HepG2 (cell line): ENCODE measurements at regions not wholly inside any gene's neighbourhood (a gene's known extent, or its start where the extent isn't known, plus 50 kb on each side); places are given as distances from the start of the nearest gene placed in this dataset.

Source experiments
- BRCA1 ChIP-seq: sonication (generic); formaldehyde crosslinking; IDR thresholded peaks from 2 replicates; pipeline ENCODE4 v1.4.0; 2020; ENCODE audit warnings: missing genetic modification reagents
- KDM6A ChIP-seq: IDR thresholded peaks from 2 replicates; pipeline ENCODE4 v1.6.1; 2016; ENCODE audit warnings: low read depth
- MEIS2 ChIP-seq: sonication (generic); formaldehyde crosslinking; IDR thresholded peaks from 2 replicates; pipeline ENCODE4 v1.9.0; 2021; ENCODE audit warnings: mild to moderate bottlenecking, missing genetic modification reagents
- NFYB ChIP-seq: sonication (generic); formaldehyde crosslinking; IDR thresholded peaks from 2 replicates; pipeline ENCODE4 v1.4.0; 2020; ENCODE audit warnings: missing genetic modification reagents
- PTBP1 ChIP-seq: fragments of 200-400 bp; formaldehyde crosslinking; IDR thresholded peaks from 2 replicates; pipeline ENCODE4 v1.6.1; 2018; ENCODE audit warnings: low read length, low read depth; ENCODE audit not compliant: poor library complexity, severe bottlenecking
- SYNCRIP ChIP-seq: fragments of 200-400 bp; formaldehyde crosslinking; IDR thresholded peaks from 2 replicates; pipeline ENCODE4 v1.6.1; 2018; ENCODE audit warnings: mild to moderate bottlenecking, low read depth, low read length; ENCODE audit not compliant: insufficient read depth
- THYN1 ChIP-seq: sonication (generic); formaldehyde crosslinking; IDR thresholded peaks from 2 replicates; pipeline ENCODE4 v1.8.1; 2023; ENCODE audit warnings: low read depth, mild to moderate bottlenecking, moderate library complexity, missing genetic modification reagents, borderline replicate concordance
- ZFP82 ChIP-seq: sonication (generic); formaldehyde crosslinking; IDR thresholded peaks from 2 replicates; pipeline ENCODE4 v1.5.1; 2020; ENCODE audit warnings: mild to moderate bottlenecking, missing genetic modification reagents, borderline replicate concordance
- TF ChIP-seq, protein P1 (sequence below), 2 experiments: sonication (generic) in 1 of 2; formaldehyde crosslinking in 1 of 2; IDR thresholded peaks; 2 replicates each; pipeline versions ENCODE4 v1.6.1 to v1.9.0; 2014 to 2022; ENCODE audit warnings: antibody characterized with exemption in 1 of 2, borderline replicate concordance in 1 of 2, inconsistent platforms in 1 of 2, low read depth in 1 of 2, missing genetic modification reagents in 1 of 2
- TF ChIP-seq, protein P2 (sequence below): sonication (generic); formaldehyde crosslinking; IDR thresholded peaks from 2 replicates; pipeline ENCODE4 v1.5.0; 2020; ENCODE audit warnings: missing genetic modification reagents
- TF ChIP-seq, protein P3 (sequence below): sonication (generic); formaldehyde crosslinking; IDR thresholded peaks from 2 replicates; pipeline ENCODE4 v1.4.0; 2020; ENCODE audit warnings: missing genetic modification reagents
- TF ChIP-seq, protein P4 (sequence below): sonication (generic); formaldehyde crosslinking; IDR thresholded peaks from 2 replicates; pipeline ENCODE4 v1.5.0; 2020; ENCODE audit warnings: mild to moderate bottlenecking, missing genetic modification reagents, moderate library complexity

DNA sequence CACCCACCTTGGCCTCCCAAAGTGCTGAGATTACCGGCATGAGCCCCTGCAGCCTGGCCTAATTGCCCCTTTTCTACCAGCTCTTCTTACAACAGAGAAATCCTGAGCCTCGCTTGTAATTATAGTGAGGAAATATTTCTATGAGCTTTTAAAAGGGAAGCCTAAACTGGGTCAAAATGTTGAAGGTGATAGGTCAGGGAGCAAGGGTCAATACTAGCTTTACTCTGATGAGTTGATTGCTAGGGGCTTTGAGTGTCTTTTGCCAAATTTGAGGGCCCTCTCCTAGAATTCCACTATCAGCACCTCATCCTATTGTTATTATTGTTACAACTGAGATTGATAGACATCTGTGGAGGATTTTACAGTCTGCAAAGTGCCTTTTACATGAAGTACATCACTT, 62.4 kb upstream of the PIAS1 start (continued):
- TF ChIP-seq, protein P1, sequence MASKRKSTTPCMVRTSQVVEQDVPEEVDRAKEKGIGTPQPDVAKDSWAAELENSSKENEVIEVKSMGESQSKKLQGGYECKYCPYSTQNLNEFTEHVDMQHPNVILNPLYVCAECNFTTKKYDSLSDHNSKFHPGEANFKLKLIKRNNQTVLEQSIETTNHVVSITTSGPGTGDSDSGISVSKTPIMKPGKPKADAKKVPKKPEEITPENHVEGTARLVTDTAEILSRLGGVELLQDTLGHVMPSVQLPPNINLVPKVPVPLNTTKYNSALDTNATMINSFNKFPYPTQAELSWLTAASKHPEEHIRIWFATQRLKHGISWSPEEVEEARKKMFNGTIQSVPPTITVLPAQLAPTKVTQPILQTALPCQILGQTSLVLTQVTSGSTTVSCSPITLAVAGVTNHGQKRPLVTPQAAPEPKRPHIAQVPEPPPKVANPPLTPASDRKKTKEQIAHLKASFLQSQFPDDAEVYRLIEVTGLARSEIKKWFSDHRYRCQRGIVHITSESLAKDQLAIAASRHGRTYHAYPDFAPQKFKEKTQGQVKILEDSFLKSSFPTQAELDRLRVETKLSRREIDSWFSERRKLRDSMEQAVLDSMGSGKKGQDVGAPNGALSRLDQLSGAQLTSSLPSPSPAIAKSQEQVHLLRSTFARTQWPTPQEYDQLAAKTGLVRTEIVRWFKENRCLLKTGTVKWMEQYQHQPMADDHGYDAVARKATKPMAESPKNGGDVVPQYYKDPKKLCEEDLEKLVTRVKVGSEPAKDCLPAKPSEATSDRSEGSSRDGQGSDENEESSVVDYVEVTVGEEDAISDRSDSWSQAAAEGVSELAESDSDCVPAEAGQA (IDR thresholded peaks at IDR 0.05; ENCODE audit: low read depth), result no peak
- TF ChIP-seq, protein P1 (CRISPR knock-in tag; IDR thresholded peaks at IDR 0.05; ENCODE audit: borderline replicate concordance), result no peak
- TF ChIP-seq NFYB (CRISPR knock-in tag) (no peak), BRCA1 (no peak), KDM6A (no peak), ZFP82 (CRISPR knock-in tag) (no peak), SYNCRIP (no peak), MEIS2 (CRISPR knock-in tag) (no peak), THYN1 (CRISPR knock-in tag) (no peak), PTBP1 (no peak)
- TF ChIP-seq, protein P2, sequence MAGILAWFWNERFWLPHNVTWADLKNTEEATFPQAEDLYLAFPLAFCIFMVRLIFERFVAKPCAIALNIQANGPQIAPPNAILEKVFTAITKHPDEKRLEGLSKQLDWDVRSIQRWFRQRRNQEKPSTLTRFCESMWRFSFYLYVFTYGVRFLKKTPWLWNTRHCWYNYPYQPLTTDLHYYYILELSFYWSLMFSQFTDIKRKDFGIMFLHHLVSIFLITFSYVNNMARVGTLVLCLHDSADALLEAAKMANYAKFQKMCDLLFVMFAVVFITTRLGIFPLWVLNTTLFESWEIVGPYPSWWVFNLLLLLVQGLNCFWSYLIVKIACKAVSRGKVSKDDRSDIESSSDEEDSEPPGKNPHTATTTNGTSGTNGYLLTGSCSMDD (CRISPR knock-in tag), result no peak
- TF ChIP-seq, protein P3, sequence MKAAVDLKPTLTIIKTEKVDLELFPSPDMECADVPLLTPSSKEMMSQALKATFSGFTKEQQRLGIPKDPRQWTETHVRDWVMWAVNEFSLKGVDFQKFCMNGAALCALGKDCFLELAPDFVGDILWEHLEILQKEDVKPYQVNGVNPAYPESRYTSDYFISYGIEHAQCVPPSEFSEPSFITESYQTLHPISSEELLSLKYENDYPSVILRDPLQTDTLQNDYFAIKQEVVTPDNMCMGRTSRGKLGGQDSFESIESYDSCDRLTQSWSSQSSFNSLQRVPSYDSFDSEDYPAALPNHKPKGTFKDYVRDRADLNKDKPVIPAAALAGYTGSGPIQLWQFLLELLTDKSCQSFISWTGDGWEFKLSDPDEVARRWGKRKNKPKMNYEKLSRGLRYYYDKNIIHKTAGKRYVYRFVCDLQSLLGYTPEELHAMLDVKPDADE (CRISPR knock-in tag), result no peak
- TF ChIP-seq, protein P4, sequence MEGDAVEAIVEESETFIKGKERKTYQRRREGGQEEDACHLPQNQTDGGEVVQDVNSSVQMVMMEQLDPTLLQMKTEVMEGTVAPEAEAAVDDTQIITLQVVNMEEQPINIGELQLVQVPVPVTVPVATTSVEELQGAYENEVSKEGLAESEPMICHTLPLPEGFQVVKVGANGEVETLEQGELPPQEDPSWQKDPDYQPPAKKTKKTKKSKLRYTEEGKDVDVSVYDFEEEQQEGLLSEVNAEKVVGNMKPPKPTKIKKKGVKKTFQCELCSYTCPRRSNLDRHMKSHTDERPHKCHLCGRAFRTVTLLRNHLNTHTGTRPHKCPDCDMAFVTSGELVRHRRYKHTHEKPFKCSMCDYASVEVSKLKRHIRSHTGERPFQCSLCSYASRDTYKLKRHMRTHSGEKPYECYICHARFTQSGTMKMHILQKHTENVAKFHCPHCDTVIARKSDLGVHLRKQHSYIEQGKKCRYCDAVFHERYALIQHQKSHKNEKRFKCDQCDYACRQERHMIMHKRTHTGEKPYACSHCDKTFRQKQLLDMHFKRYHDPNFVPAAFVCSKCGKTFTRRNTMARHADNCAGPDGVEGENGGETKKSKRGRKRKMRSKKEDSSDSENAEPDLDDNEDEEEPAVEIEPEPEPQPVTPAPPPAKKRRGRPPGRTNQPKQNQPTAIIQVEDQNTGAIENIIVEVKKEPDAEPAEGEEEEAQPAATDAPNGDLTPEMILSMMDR (CRISPR knock-in tag), result no peak
